ENCODE measurements at regions not wholly inside any gene's neighbourhood (a gene's known extent, or its start where the extent isn't known, plus 50 kb on each side); places are given as distances from the start of the nearest gene placed in this dataset.

DNA sequence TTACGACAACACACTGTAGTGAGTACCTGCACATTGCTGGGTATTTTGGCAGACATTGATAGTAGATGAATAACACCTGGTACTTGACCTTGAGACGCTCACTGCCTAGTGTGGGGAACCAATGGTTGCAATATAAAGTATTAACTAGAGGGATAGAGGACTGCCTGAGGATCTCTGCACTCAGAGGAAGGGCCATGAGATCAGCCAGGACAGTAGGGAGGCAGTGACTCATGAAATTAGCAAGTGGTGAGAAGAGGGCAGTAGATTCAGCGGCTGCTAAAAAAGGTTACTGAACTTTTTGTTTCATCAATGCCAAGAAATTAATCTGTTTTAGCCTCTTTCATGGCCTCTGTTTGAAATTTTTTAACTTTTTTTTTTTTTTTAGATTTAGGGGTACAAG lies 250.8 kb upstream of the TCF4 start:
- Histone ChIP-seq H2AFZ (ENCODE audit: low read depth, low read length) (no peak overlapping the region), H3K27ac (ENCODE audit: low read depth, low read length) (peak overlapping the region; percentile 29), H3K4me2 (ENCODE audit: low read length) (peak overlapping the region; percentile 63), H3K9me3 (ENCODE audit: insufficient read depth, low read depth, low read length) (peaks cover 7% of the 10 kb centered on the region), H3K9ac (ENCODE audit: low read length) (no peak overlapping the region), H3K27me3 (ENCODE audit: insufficient read depth, low read length) (no peaks in the 10 kb centered on the region), H3K4me1 (ENCODE audit: insufficient read depth, low read length) (peaks cover 16% of the 10 kb centered on the region), H3K79me2 (ENCODE audit: insufficient read depth, low read length) (no peaks in the 10 kb centered on the region), H3K36me3 (ENCODE audit: insufficient read depth, low read length) (no peaks in the 10 kb centered on the region), H4K20me1 (ENCODE audit: insufficient read depth, low read length) (no peaks in the 10 kb centered on the region), H3K4me3 (ENCODE audit: insufficient read depth, low read depth, low read length) (no peak overlapping the region)
- peaks cover 37% of the 10 kb centered on the region for H3K9me3 Mint-ChIP-seq (ENCODE audit: unreplicated experiment)
- TF ChIP-seq, protein P1, sequence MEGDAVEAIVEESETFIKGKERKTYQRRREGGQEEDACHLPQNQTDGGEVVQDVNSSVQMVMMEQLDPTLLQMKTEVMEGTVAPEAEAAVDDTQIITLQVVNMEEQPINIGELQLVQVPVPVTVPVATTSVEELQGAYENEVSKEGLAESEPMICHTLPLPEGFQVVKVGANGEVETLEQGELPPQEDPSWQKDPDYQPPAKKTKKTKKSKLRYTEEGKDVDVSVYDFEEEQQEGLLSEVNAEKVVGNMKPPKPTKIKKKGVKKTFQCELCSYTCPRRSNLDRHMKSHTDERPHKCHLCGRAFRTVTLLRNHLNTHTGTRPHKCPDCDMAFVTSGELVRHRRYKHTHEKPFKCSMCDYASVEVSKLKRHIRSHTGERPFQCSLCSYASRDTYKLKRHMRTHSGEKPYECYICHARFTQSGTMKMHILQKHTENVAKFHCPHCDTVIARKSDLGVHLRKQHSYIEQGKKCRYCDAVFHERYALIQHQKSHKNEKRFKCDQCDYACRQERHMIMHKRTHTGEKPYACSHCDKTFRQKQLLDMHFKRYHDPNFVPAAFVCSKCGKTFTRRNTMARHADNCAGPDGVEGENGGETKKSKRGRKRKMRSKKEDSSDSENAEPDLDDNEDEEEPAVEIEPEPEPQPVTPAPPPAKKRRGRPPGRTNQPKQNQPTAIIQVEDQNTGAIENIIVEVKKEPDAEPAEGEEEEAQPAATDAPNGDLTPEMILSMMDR (IDR thresholded peaks at IDR 0.05; ENCODE audit: insufficient read depth, low read depth, low read length): no peak
- no peak for TF ChIP-seq EZH2 (IDR thresholded peaks at IDR 0.05; ENCODE audit: insufficient read depth, low read length)
- H3K4me1 Mint-ChIP-seq (ENCODE audit: low read depth, unreplicated experiment): peaks cover 15% of the 10 kb centered on the region
- peak; percentile 56 for DNase-seq (ENCODE audit: low read depth)
- no peak overlapping the region for H3K27ac Mint-ChIP-seq (ENCODE audit: unreplicated experiment)
- no peak overlapping the region for H3K4me3 Mint-ChIP-seq (ENCODE audit: unreplicated experiment)
- peak; percentile 13 for FAIRE-seq
- no peaks in the 10 kb centered on the region for H3K27me3 Mint-ChIP-seq (ENCODE audit: low read depth, unreplicated experiment)
- H3K36me3 Mint-ChIP-seq (ENCODE audit: low read depth, unreplicated experiment): peaks cover 8% of the 10 kb centered on the region

DNA sequence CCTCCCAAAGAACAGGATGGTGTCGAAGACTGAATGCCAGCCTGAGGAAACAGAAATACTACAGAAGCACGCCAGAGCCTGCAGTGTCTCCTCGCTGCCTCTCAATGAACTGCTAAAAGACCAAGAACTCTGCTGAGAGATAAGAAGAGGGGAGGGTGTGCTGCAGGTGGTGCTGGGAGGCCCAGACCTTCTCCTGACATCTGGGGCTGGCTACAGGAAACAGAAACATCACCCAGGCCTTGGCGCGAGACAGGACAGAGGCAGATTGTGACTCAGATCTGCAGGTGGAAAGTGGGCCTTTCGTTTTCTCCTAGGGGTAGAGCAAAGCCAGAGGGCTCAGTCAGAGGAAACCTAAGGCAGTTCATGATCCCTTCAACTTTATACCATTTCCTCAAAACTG lies 250.3 kb upstream of the TCF4 start:
- H3K4me1 ChIP-seq (ENCODE audit: insufficient read depth, low read length): peaks cover 20% of the 10 kb centered on the region
- FAIRE-seq: no peak
- peaks cover 8% of the 10 kb centered on the region for H3K36me3 Mint-ChIP-seq (ENCODE audit: low read depth, unreplicated experiment)

DNA sequence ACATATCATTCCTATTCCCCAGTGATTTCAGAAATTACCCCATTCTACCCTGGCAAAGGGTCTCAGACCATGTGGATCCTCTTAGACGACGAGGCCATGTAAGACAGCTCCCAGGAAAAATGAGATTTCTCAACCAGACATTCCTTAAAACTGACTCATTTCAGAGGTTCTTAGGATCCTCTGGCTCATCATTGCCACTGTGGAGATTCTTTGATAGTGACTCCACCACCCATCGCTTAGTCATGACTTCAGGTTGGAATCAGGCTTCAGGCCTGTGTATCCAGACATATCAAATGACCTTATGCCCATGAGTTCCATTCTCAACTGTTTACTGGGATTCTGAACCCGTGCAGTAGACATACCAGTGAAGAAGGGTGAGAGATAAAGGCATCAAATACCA lies 245.6 kb upstream of the TCF4 start:
- H3K27ac ChIP-seq (ENCODE audit: low read depth, low read length): peak overlapping the region; percentile 80
- H2AFZ ChIP-seq (ENCODE audit: low read depth, low read length): peak overlapping the region; percentile 25
- peaks cover 12% of the 10 kb centered on the region for H3K4me1 ChIP-seq (ENCODE audit: insufficient read depth, low read length)
- H3K4me3 ChIP-seq (ENCODE audit: insufficient read depth, low read depth, low read length): no peak overlapping the region
- TF ChIP-seq, protein P1 (IDR thresholded peaks at IDR 0.05; ENCODE audit: insufficient read depth, low read depth, low read length): no peak
- no peak for TF ChIP-seq EZH2 (IDR thresholded peaks at IDR 0.05; ENCODE audit: insufficient read depth, low read length)
- H4K20me1 ChIP-seq (ENCODE audit: insufficient read depth, low read length): no peaks in the 10 kb centered on the region
- H3K9me3 ChIP-seq (ENCODE audit: insufficient read depth, low read depth, low read length): peaks cover 5% of the 10 kb centered on the region
- H3K27me3 ChIP-seq (ENCODE audit: insufficient read depth, low read length): no peaks in the 10 kb centered on the region
- no peaks in the 10 kb centered on the region for H3K27me3 Mint-ChIP-seq (ENCODE audit: low read depth, unreplicated experiment)
- H3K9me3 Mint-ChIP-seq (ENCODE audit: unreplicated experiment): peaks cover 19% of the 10 kb centered on the region
- DNase-seq (ENCODE audit: low read depth) (peak; percentile 99), FAIRE-seq (peak; percentile 100)
- no peaks in the 10 kb centered on the region for H3K79me2 ChIP-seq (ENCODE audit: insufficient read depth, low read length)
- H3K4me2 ChIP-seq (ENCODE audit: low read length): peak overlapping the region; percentile 51
- peak overlapping the region; percentile 29 for H3K9ac ChIP-seq (ENCODE audit: low read length)
- H3K4me3 Mint-ChIP-seq (ENCODE audit: unreplicated experiment): no peak overlapping the region
- peak overlapping the region; percentile 94 for H3K27ac Mint-ChIP-seq (ENCODE audit: unreplicated experiment)
- peaks cover 3% of the 10 kb centered on the region for H3K36me3 Mint-ChIP-seq (ENCODE audit: low read depth, unreplicated experiment)
- H3K36me3 ChIP-seq (ENCODE audit: insufficient read depth, low read length): no peaks in the 10 kb centered on the region
- peaks cover 19% of the 10 kb centered on the region for H3K4me1 Mint-ChIP-seq (ENCODE audit: low read depth, unreplicated experiment)

More for the DNA sequence above, 250.3 kb upstream of the TCF4 start:
- H3K4me2 ChIP-seq (ENCODE audit: low read length): peak overlapping the region; percentile 63
- H3K27me3 ChIP-seq (ENCODE audit: insufficient read depth, low read length): no peaks in the 10 kb centered on the region
- no peak overlapping the region for H2AFZ ChIP-seq (ENCODE audit: low read depth, low read length)
- no peak for DNase-seq (ENCODE audit: low read depth)
- H3K79me2 ChIP-seq (ENCODE audit: insufficient read depth, low read length): no peaks in the 10 kb centered on the region
- Mint-ChIP-seq H3K9me3 (ENCODE audit: unreplicated experiment) (peaks cover 38% of the 10 kb centered on the region), H3K4me1 (ENCODE audit: low read depth, unreplicated experiment) (peaks cover 19% of the 10 kb centered on the region), H3K4me3 (ENCODE audit: unreplicated experiment) (no peak overlapping the region), H3K27me3 (ENCODE audit: low read depth, unreplicated experiment) (no peaks in the 10 kb centered on the region), H3K27ac (ENCODE audit: unreplicated experiment) (peak overlapping the region; percentile 44)
- H3K9ac ChIP-seq (ENCODE audit: low read length): no peak overlapping the region
- no peaks in the 10 kb centered on the region for H3K36me3 ChIP-seq (ENCODE audit: insufficient read depth, low read length)
- H3K9me3 ChIP-seq (ENCODE audit: insufficient read depth, low read depth, low read length): peaks cover 7% of the 10 kb centered on the region
- H4K20me1 ChIP-seq (ENCODE audit: insufficient read depth, low read length): no peaks in the 10 kb centered on the region
- TF ChIP-seq EZH2 (IDR thresholded peaks at IDR 0.05; ENCODE audit: insufficient read depth, low read length): no peak
- TF ChIP-seq, protein P1 (IDR thresholded peaks at IDR 0.05; ENCODE audit: insufficient read depth, low read depth, low read length): no peak
- no peak overlapping the region for H3K4me3 ChIP-seq (ENCODE audit: insufficient read depth, low read depth, low read length)
- H3K27ac ChIP-seq (ENCODE audit: low read depth, low read length): no peak overlapping the region
